ENCODE measurements at regions not wholly inside any gene's neighbourhood (a gene's known extent, or its start where the extent isn't known, plus 50 kb on each side); places are given as distances from the start of the nearest gene placed in this dataset.

DNA sequence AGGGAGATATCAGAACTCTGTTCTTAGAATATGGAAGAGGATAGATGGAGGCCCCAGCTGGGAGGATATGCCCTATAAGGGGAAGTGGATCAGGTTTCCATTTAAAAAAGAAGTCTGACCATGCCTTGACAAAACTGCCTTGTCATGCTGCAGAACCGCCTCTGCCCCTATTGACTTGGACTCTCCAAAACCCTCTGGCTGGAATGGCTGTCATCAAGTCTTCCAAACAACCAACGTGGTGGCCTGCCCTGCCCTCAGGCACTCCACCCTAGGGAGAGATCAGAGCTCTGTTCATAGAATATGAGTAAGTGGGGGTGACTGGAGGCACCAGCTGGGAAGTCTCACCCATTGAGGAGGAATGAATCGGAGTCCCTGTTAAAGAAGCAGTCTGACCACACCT lies 114.9 kb downstream of the VSIG4 start:
- Histone ChIP-seq H3K36me3 (no peaks in the 10 kb centered on the region), H3K4me1 (no peaks in the 10 kb centered on the region), H3K27ac (replicated peaks) (no peak overlapping the region), H3K27me3 (ENCODE audit: low read depth) (no peaks in the 10 kb centered on the region), H3K9me3 (replicated peaks) (no peaks in the 10 kb centered on the region), H3K4me3 (no peak overlapping the region)
- no peak for DNase-seq
- TF ChIP-seq, protein P1, sequence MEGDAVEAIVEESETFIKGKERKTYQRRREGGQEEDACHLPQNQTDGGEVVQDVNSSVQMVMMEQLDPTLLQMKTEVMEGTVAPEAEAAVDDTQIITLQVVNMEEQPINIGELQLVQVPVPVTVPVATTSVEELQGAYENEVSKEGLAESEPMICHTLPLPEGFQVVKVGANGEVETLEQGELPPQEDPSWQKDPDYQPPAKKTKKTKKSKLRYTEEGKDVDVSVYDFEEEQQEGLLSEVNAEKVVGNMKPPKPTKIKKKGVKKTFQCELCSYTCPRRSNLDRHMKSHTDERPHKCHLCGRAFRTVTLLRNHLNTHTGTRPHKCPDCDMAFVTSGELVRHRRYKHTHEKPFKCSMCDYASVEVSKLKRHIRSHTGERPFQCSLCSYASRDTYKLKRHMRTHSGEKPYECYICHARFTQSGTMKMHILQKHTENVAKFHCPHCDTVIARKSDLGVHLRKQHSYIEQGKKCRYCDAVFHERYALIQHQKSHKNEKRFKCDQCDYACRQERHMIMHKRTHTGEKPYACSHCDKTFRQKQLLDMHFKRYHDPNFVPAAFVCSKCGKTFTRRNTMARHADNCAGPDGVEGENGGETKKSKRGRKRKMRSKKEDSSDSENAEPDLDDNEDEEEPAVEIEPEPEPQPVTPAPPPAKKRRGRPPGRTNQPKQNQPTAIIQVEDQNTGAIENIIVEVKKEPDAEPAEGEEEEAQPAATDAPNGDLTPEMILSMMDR (IDR thresholded peaks at IDR 0.05; ENCODE audit: borderline replicate concordance): no peak
- intact Hi-C loops (cut with micrococcal nuclease): no loop called here

DNA sequence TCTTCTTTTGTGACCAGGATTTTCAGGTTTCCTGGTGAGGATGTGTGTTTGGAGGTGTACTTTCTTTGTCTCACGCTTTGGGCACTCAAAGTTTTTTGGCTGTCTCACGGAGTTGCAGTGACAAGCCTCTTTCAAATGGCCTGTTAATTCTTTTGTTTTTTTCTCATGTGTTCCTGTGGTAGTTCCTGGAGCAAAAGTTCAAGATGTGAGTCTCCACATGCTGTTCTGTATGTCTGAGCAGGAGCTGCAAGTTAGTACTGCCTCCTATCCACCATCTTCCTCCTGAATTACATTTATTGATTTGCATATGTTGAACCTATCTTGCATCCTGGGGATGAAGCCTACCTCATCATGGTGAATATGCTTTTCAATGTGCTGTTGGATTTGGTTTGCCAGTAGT lies 118.5 kb downstream of the VSIG4 start:
- no peak for DNase-seq
- Histone ChIP-seq H3K4me3 (no peak overlapping the region), H3K9me3 (replicated peaks) (no peaks in the 10 kb centered on the region), H3K27ac (replicated peaks) (no peak overlapping the region), H3K4me1 (no peaks in the 10 kb centered on the region), H3K36me3 (no peaks in the 10 kb centered on the region), H3K27me3 (ENCODE audit: low read depth) (no peaks in the 10 kb centered on the region)
- intact Hi-C loops (cut with micrococcal nuclease): no loop called here
- TF ChIP-seq, protein P1 (IDR thresholded peaks at IDR 0.05; ENCODE audit: borderline replicate concordance): no peak

DNA sequence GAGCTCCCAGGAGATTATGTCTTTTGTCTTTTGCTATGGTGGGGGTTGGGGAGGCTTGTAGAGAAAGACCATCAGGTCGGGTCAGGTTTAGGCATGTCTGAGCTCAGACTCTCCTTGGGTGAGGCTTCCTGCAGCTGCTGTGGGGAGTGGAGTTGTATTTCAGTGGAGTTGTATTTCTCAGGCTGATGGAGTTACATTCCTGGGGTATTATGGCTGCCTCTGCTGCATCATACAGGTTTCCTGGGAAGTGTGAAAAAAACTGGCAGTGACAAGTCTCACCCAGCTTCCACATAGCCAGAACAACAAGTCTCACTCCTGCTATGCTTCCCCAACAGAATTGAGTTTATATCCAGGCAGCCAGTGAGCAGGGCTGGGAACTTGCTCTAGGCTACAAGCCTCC lies 119.3 kb downstream of the VSIG4 start:
- Histone ChIP-seq H3K27ac (replicated peaks) (no peak overlapping the region), H3K36me3 (no peaks in the 10 kb centered on the region), H3K9me3 (replicated peaks) (no peaks in the 10 kb centered on the region), H3K27me3 (ENCODE audit: low read depth) (no peaks in the 10 kb centered on the region), H3K4me1 (no peaks in the 10 kb centered on the region), H3K4me3 (no peak overlapping the region)
- no peak for DNase-seq
- intact Hi-C loops (cut with micrococcal nuclease): no loop called here
- TF ChIP-seq, protein P1 (IDR thresholded peaks at IDR 0.05; ENCODE audit: borderline replicate concordance): no peak

DNA sequence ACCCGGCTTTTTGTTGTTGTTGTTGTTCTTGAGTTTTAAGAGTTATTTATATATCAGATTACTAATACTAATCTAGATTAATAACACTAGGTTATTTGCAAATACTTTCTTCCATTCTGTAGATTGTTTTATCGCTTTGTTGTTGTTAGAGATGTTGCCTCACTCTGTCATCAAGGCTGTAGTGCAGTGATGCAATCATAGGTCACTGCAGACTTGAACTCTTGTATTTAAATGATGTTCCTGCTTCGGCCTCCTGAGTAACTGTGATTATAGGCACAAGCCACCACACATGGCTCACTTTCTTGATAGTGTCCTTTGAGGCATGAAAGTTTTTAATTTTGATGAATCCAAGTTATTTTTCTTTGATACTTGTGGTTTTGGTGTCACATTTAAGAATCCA lies 129.0 kb downstream of the VSIG4 start:
- H3K4me3 ChIP-seq: no peak overlapping the region
- no peak overlapping the region for H3K27ac ChIP-seq (replicated peaks)
- H3K9me3 ChIP-seq (replicated peaks): no peaks in the 10 kb centered on the region
- no peaks in the 10 kb centered on the region for H3K27me3 ChIP-seq (ENCODE audit: low read depth)
- TF ChIP-seq, protein P1 (IDR thresholded peaks at IDR 0.05; ENCODE audit: borderline replicate concordance): no peak
- no peaks in the 10 kb centered on the region for H3K4me1 ChIP-seq
- intact Hi-C loops (cut with micrococcal nuclease): no loop called here
- no peaks in the 10 kb centered on the region for H3K36me3 ChIP-seq
- no peak for DNase-seq

DNA sequence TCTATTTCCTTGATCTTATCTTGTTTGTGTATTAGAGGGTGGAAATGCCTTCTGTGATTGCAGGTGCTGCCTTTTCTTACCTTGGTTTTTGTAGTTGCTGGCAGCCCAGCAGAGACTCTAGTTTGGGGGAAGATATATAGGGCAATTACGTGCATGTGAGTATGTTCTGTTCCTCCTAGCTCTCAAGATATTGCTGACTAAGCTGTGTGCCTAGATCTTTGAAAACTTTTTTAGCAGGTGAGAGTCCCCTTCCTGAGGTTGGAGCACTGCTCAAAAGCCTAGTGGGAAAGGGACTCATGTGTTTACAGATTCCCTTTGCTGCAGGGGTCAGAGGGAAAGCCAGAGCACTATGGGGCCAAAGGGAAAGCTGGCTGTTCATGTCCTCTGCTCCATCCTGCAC lies 136.1 kb downstream of the VSIG4 start:
- intact Hi-C loops (cut with micrococcal nuclease): no loop called here
- TF ChIP-seq, protein P1 (IDR thresholded peaks at IDR 0.05; ENCODE audit: borderline replicate concordance): no peak
- Histone ChIP-seq H3K36me3 (no peaks in the 10 kb centered on the region), H3K27me3 (ENCODE audit: low read depth) (no peaks in the 10 kb centered on the region), H3K9me3 (replicated peaks) (no peaks in the 10 kb centered on the region), H3K4me1 (no peaks in the 10 kb centered on the region), H3K4me3 (no peak overlapping the region), H3K27ac (replicated peaks) (no peak overlapping the region)
- DNase-seq: no peak

DNA sequence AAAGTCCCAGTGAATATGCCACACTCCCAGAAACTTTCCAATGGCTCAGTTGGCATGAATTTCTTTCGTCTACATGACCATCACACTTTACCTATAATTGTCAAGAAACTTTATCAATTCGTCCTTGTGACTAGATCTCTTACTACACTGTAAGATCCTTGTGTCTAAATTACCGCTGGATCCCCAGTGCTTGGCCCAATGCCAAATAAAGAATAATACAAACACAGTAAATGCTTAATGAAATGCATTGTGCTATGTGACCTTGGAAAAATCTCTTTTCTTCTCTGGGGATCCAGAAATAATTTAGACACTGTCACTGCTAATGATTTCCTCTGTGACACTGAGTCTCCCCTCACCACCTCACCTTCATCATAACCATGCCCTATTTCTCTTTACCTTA lies 137.9 kb downstream of the VSIG4 start:
- no peak overlapping the region for H3K27ac ChIP-seq (replicated peaks)
- intact Hi-C loops (cut with micrococcal nuclease): no loop called here
- H3K4me3 ChIP-seq: no peak overlapping the region
- no peaks in the 10 kb centered on the region for H3K36me3 ChIP-seq
- no peaks in the 10 kb centered on the region for H3K4me1 ChIP-seq
- H3K9me3 ChIP-seq (replicated peaks): no peaks in the 10 kb centered on the region
- TF ChIP-seq, protein P1 (IDR thresholded peaks at IDR 0.05; ENCODE audit: borderline replicate concordance): no peak
- no peaks in the 10 kb centered on the region for H3K27me3 ChIP-seq (ENCODE audit: low read depth)
- DNase-seq: no peak

Measured in left ventricle myocardium inferior (tissue), 1 donor.